ENCODE measurements at regions not wholly inside any gene's neighbourhood (a gene's known extent, or its start where the extent isn't known, plus 50 kb on each side); places are given as distances from the start of the nearest gene placed in this dataset.

- H3K27ac Mint-ChIP-seq: no peak overlapping the region
- H3K27me3 Mint-ChIP-seq: no peaks in the 10 kb centered on the region
Observed at GRCh38 chr6:21745543-21746337, 152.2 kb downstream of the SOX4 start.

GRCh38 chr6:21747441-21747840 is 153.9 kb downstream of the SOX4 start:
- Mint-ChIP-seq H3K27ac (no peak overlapping the region), H3K4me1 (no peaks in the 10 kb centered on the region), H3K9me3 (no peaks in the 10 kb centered on the region), H3K36me3 (no peaks in the 10 kb centered on the region), H3K4me3 (no peak overlapping the region), H3K27me3 (peaks cover 0 to 6% of the 10 kb centered on the region in 2 donors)
- no peaks in the 10 kb centered on the region for H3K4me1 ChIP-seq (ENCODE audit: control insufficient read depth in 1 of 2, extremely low read depth in 1 of 2, insufficient read depth in 2 of 2, low read length in 2 of 2)
- no peaks in the 10 kb centered on the region for H3K36me3 ChIP-seq (ENCODE audit: control insufficient read depth in 2 of 2, extremely low read depth in 1 of 2, insufficient read depth in 1 of 2, low read length in 1 of 2)
- ChIA-PET CTCF (no interaction called here), POLR2A (no interaction called here)
- DNase-seq: no peak
- no peak overlapping the region for H3K27ac ChIP-seq (ENCODE audit: low read length)
- no peaks in the 10 kb centered on the region for H3K9me3 ChIP-seq
- no CpG with 5 or more reads among the region's 4 CpGs for WGBS (ENCODE audit: insufficient coverage)
- H3K4me3 ChIP-seq (ENCODE audit: control insufficient read depth in 1 of 2, extremely low read depth in 1 of 2, low read length in 1 of 2): no peak overlapping the region
- peaks cover 0 to 2% of the 10 kb centered on the region in 2 experiments for H3K27me3 ChIP-seq (replicated peaks in 1 of 2; ENCODE audit: control insufficient read depth in 2 of 2, extremely low read depth in 1 of 2, insufficient read depth in 2 of 2, low read length in 1 of 2)
- no peak for ATAC-seq (replicated peaks in 1 of 4)

More at GRCh38 chr6:21745543-21746337, 152.2 kb downstream of the SOX4 start:
- ChIA-PET POLR2A (no interaction called here), CTCF (no interaction called here)
- H3K27ac ChIP-seq (ENCODE audit: low read length): no peak overlapping the region
- ATAC-seq (replicated peaks in 1 of 4): no peak
- H3K4me3 ChIP-seq (ENCODE audit: control insufficient read depth in 1 of 2, extremely low read depth in 1 of 2, low read length in 1 of 2): no peak overlapping the region
- 91% methylated on average over 4 of the region's 11 CpGs for WGBS (ENCODE audit: insufficient coverage)
- no peaks in the 10 kb centered on the region for H3K9me3 ChIP-seq
- no peaks in the 10 kb centered on the region for H3K4me1 Mint-ChIP-seq
- no peak for DNase-seq
- no peaks in the 10 kb centered on the region for H3K9me3 Mint-ChIP-seq
- no peak overlapping the region for H3K4me3 Mint-ChIP-seq
- H3K4me1 ChIP-seq (ENCODE audit: control insufficient read depth in 1 of 2, extremely low read depth in 1 of 2, insufficient read depth in 2 of 2, low read length in 2 of 2): no peaks in the 10 kb centered on the region
- no peaks in the 10 kb centered on the region for H3K36me3 Mint-ChIP-seq
- no peaks in the 10 kb centered on the region for H3K36me3 ChIP-seq (ENCODE audit: control insufficient read depth in 2 of 2, extremely low read depth in 1 of 2, insufficient read depth in 1 of 2, low read length in 1 of 2)
- H3K27me3 ChIP-seq (replicated peaks in 1 of 2; ENCODE audit: control insufficient read depth in 2 of 2, extremely low read depth in 1 of 2, insufficient read depth in 2 of 2, low read length in 1 of 2): peaks cover 0 to 2% of the 10 kb centered on the region in 2 experiments

GRCh38 chr6:21748343-21749056 is 154.9 kb downstream of the SOX4 start:
- CTCF ChIA-PET: no interaction called here
- peaks cover 2 to 6% of the 10 kb centered on the region in 2 donors for H3K27me3 Mint-ChIP-seq
- no CpG with 5 or more reads among the region's 3 CpGs for WGBS (ENCODE audit: insufficient coverage)
- H3K27ac Mint-ChIP-seq: no peak overlapping the region
- Histone ChIP-seq H3K36me3 (ENCODE audit: control insufficient read depth in 2 of 2, extremely low read depth in 1 of 2, insufficient read depth in 1 of 2, low read length in 1 of 2) (no peaks in the 10 kb centered on the region), H3K27ac (ENCODE audit: low read length) (no peak overlapping the region), H3K4me3 (ENCODE audit: control insufficient read depth in 1 of 2, extremely low read depth in 1 of 2, low read length in 1 of 2) (no peak overlapping the region), H3K27me3 (replicated peaks in 1 of 2; ENCODE audit: control insufficient read depth in 2 of 2, extremely low read depth in 1 of 2, insufficient read depth in 2 of 2, low read length in 1 of 2) (peaks cover 0 to 2% of the 10 kb centered on the region in 2 experiments), H3K9me3 (no peaks in the 10 kb centered on the region), H3K4me1 (ENCODE audit: control insufficient read depth in 1 of 2, extremely low read depth in 1 of 2, insufficient read depth in 2 of 2, low read length in 2 of 2) (no peaks in the 10 kb centered on the region)
- DNase-seq: no peak
- H3K9me3 Mint-ChIP-seq: no peaks in the 10 kb centered on the region
- H3K36me3 Mint-ChIP-seq: no peaks in the 10 kb centered on the region
- no peak overlapping the region for H3K4me3 Mint-ChIP-seq
- no peaks in the 10 kb centered on the region for H3K4me1 Mint-ChIP-seq
- ATAC-seq (replicated peaks in 1 of 4): no peak
- POLR2A ChIA-PET: no interaction called here

- Histone ChIP-seq H3K4me3 (ENCODE audit: control insufficient read depth in 1 of 2, extremely low read depth in 1 of 2, low read length in 1 of 2) (no peak overlapping the region), H3K4me1 (ENCODE audit: control insufficient read depth in 1 of 2, extremely low read depth in 1 of 2, insufficient read depth in 2 of 2, low read length in 2 of 2) (no peaks in the 10 kb centered on the region), H3K27ac (ENCODE audit: low read length) (no peak overlapping the region), H3K36me3 (ENCODE audit: control insufficient read depth in 2 of 2, extremely low read depth in 1 of 2, insufficient read depth in 1 of 2, low read length in 1 of 2) (no peaks in the 10 kb centered on the region), H3K9me3 (no peaks in the 10 kb centered on the region), H3K27me3 (replicated peaks in 1 of 2; ENCODE audit: control insufficient read depth in 2 of 2, extremely low read depth in 1 of 2, insufficient read depth in 2 of 2, low read length in 1 of 2) (peaks cover 0 to 2% of the 10 kb centered on the region in 2 experiments)
- DNase-seq (no peak), ATAC-seq (replicated peaks in 1 of 4) (no peak)
- H3K27ac Mint-ChIP-seq: no peak overlapping the region
- H3K4me1 Mint-ChIP-seq: no peaks in the 10 kb centered on the region
- H3K27me3 Mint-ChIP-seq: peaks cover 2 to 6% of the 10 kb centered on the region in 2 donors
- ChIA-PET CTCF (no interaction called here), POLR2A (no interaction called here)
- 100% methylated on average over 1 of the region's 2 CpGs for WGBS (ENCODE audit: insufficient coverage)
- H3K4me3 Mint-ChIP-seq: no peak overlapping the region
- H3K36me3 Mint-ChIP-seq: no peaks in the 10 kb centered on the region
- no peaks in the 10 kb centered on the region for H3K9me3 Mint-ChIP-seq
Observed at GRCh38 chr6:21749754-21750153, 156.2 kb downstream of the SOX4 start.

- no peaks in the 10 kb centered on the region for H3K4me1 Mint-ChIP-seq
- CTCF ChIA-PET: interaction anchor here in 1 of 2 donors (0.5 kb wide), 1 partner anchor 644 kb away, joined by 8 read pairs; no protein-coding TSS in a partner anchor
- H3K36me3 Mint-ChIP-seq: no peaks in the 10 kb centered on the region
- H3K4me3 Mint-ChIP-seq: no peak overlapping the region
- H3K27ac Mint-ChIP-seq: no peak overlapping the region
- no peak for ATAC-seq (replicated peaks in 1 of 4)
- peaks cover 0 to 2% of the 10 kb centered on the region in 2 experiments for H3K27me3 ChIP-seq (replicated peaks in 1 of 2; ENCODE audit: control insufficient read depth in 2 of 2, extremely low read depth in 1 of 2, insufficient read depth in 2 of 2, low read length in 1 of 2)
- WGBS (ENCODE audit: insufficient coverage): no CpG with 5 or more reads among the region's 1 CpG
- POLR2A ChIA-PET: no interaction called here
- no peaks in the 10 kb centered on the region for H3K9me3 Mint-ChIP-seq
- no peak overlapping the region for H3K27ac ChIP-seq (ENCODE audit: low read length)
- no peak for DNase-seq
- H3K27me3 Mint-ChIP-seq: peaks cover 2 to 6% of the 10 kb centered on the region in 2 donors
- no peaks in the 10 kb centered on the region for H3K9me3 ChIP-seq
- H3K4me3 ChIP-seq (ENCODE audit: control insufficient read depth in 1 of 2, extremely low read depth in 1 of 2, low read length in 1 of 2): no peak overlapping the region
- H3K36me3 ChIP-seq (ENCODE audit: control insufficient read depth in 2 of 2, extremely low read depth in 1 of 2, insufficient read depth in 1 of 2, low read length in 1 of 2): no peaks in the 10 kb centered on the region
- H3K4me1 ChIP-seq (ENCODE audit: control insufficient read depth in 1 of 2, extremely low read depth in 1 of 2, insufficient read depth in 2 of 2, low read length in 2 of 2): no peaks in the 10 kb centered on the region
Observed at GRCh38 chr6:21750575-21750974, 157.0 kb downstream of the SOX4 start.

- Mint-ChIP-seq H3K27me3 (peaks cover 2 to 6% of the 10 kb centered on the region in 2 donors), H3K9me3 (no peaks in the 10 kb centered on the region), H3K4me1 (no peaks in the 10 kb centered on the region), H3K36me3 (no peaks in the 10 kb centered on the region), H3K27ac (no peak overlapping the region), H3K4me3 (no peak overlapping the region)
- H3K27me3 ChIP-seq (replicated peaks in 1 of 2; ENCODE audit: control insufficient read depth in 2 of 2, extremely low read depth in 1 of 2, insufficient read depth in 2 of 2, low read length in 1 of 2): peaks cover 0 to 2% of the 10 kb centered on the region in 2 experiments
- no peaks in the 10 kb centered on the region for H3K36me3 ChIP-seq (ENCODE audit: control insufficient read depth in 2 of 2, extremely low read depth in 1 of 2, insufficient read depth in 1 of 2, low read length in 1 of 2)
- ChIA-PET POLR2A (no interaction called here), CTCF (no interaction called here)
- H3K4me3 ChIP-seq (ENCODE audit: control insufficient read depth in 1 of 2, extremely low read depth in 1 of 2, low read length in 1 of 2): no peak overlapping the region
- H3K27ac ChIP-seq (ENCODE audit: low read length): no peak overlapping the region
- ATAC-seq (replicated peaks in 1 of 4) (no peak), DNase-seq (no peak)
- no peaks in the 10 kb centered on the region for H3K9me3 ChIP-seq
- WGBS (ENCODE audit: insufficient coverage): 40% methylated on average over 1 of the region's 6 CpGs
- no peaks in the 10 kb centered on the region for H3K4me1 ChIP-seq (ENCODE audit: control insufficient read depth in 1 of 2, extremely low read depth in 1 of 2, insufficient read depth in 2 of 2, low read length in 2 of 2)
Observed at GRCh38 chr6:21751608-21752007, 158.1 kb downstream of the SOX4 start.

Measured in T-cell (primary cell).